GM19395 (cell line): ENCODE measurements at regions not wholly inside any gene's neighbourhood (a gene's known extent, or its start where the extent isn't known, plus 50 kb on each side); places are given as distances from the start of the nearest gene placed in this dataset.
A peak's percentile ranks its signal among the peaks of the same experiment; 100 is the strongest.

Experiments
- ATAC-seq: cut with Tn5 transposase; IDR thresholded peaks from one replicate; pipeline ENCODE4 v1.9.1; 2021; ENCODE audit warnings: mild to moderate bottlenecking, moderate library complexity; ENCODE audit not compliant: unreplicated experiment

- ATAC-seq, result no peak
These were observed 561.1 kb upstream of the SETBP1 start for GRCh38 chr18:44119607-44120006.

- ATAC-seq, result no peak
These were observed 556.9 kb upstream of the SETBP1 start for GRCh38 chr18:44123743-44124142.

DNA sequence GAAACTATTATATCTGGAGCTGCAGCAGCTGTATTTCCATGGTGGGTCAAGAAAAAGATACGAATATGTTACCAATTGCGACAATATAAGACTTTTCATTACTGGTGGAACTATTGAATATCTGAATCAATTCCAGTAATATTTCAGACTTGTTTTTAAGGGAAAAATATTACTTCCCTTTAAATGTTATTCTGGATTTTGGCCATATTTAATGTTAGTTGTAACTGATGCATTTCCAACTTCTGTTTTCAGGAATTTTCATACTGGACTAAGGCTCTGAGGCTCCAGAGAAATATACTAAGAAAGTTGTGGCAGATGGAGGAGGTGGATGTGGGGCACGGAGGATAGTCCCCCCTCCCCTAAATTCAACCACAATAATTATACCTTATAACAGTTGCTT, 555.2 kb upstream of the SETBP1 start:
- ATAC-seq, result no peak

DNA sequence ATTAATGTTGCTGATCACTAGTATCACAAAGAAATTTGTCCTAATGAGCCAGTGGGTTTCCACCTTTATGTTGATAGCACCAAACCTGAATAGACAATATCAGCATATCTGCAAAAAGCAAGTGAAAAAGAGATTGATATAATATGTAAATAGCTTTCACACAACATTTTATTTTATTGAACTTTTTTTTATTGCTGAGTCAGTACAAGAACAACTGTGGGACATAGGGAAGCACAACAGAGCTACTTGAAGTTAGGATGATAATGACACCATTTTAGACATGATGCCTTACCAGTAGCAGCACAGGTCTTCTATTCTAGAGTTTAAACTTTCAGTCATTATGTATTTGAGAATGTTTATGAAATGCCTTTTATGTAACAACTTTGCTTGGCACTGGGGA, 554.1 kb upstream of the SETBP1 start:
- no peak for ATAC-seq

DNA sequence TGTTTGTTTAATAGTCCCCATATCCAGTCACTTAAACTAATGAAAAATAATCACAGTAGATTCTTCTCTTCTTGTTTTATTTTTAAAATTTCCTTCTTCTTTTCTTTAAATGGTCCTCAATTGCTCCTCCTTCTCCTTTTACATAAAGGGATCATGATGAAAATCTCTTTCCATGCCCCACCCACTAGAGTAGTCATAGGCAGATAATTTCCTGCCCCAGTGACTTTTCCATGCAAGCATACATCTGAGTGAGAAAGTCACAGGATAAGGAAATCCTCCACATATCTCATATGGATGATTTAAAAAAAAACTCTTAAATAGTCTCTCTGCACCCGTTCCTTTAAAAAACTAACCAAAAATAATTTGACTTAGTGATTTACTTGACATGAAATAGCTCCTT, 552.3 kb upstream of the SETBP1 start:
- ATAC-seq, result no peak

GRCh38 chr18:44130376-44130942, 550.2 kb upstream of the SETBP1 start:
- peak; percentile 65 for ATAC-seq

DNA sequence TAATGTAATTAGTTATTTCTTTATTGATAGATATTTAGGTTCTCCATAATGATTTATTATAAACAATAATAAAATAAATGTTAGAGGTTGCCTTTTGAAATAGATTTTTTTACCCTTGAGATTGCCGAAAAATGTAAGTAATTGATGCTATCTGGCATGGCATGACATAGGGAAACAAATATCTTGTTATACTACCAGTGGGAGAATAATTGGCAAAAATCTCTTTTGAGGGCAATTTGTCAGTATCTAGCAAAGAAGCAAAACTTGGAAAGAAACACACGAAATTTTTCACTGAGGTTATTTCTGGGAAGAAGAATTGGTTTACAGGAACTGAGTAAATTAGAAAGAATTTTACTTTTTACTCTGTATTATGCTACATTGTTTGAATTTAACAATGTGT, 547.2 kb upstream of the SETBP1 start:
- ATAC-seq, result no peak

- no peak for ATAC-seq
These were observed 546.2 kb upstream of the SETBP1 start for GRCh38 chr18:44134447-44134846.

- no peak for ATAC-seq
These were observed 544.9 kb upstream of the SETBP1 start for GRCh38 chr18:44135741-44136140.

- no peak for ATAC-seq
These were observed 544.4 kb upstream of the SETBP1 start for GRCh38 chr18:44136326-44136725.

GRCh38 chr18:44143072-44143471, 537.6 kb upstream of the SETBP1 start:
- ATAC-seq, result no peak

- no peak for ATAC-seq
These were observed 531.0 kb upstream of the SETBP1 start for GRCh38 chr18:44149706-44150105.

DNA sequence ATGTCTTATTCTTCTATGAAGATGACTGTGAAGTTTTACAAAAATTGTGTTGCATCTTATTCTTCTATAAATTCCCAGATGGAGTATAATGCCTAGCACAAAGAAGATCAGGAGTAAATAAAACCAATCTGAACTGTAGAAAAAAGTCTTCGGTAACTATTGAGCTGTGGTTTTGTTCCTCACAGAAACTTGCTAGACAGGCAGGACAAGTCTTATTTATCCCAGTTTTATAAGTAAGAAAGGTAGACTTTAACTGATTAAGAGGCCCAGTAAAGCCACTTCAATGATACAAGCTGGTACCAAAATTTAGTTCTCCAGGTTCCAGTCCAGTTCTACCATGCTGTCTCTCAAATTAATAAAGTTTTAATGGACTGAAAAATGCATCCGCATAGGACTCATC, 526.7 kb upstream of the SETBP1 start:
- no peak for ATAC-seq

GRCh38 chr18:44156126-44156525, 524.6 kb upstream of the SETBP1 start:
- ATAC-seq, result no peak

DNA sequence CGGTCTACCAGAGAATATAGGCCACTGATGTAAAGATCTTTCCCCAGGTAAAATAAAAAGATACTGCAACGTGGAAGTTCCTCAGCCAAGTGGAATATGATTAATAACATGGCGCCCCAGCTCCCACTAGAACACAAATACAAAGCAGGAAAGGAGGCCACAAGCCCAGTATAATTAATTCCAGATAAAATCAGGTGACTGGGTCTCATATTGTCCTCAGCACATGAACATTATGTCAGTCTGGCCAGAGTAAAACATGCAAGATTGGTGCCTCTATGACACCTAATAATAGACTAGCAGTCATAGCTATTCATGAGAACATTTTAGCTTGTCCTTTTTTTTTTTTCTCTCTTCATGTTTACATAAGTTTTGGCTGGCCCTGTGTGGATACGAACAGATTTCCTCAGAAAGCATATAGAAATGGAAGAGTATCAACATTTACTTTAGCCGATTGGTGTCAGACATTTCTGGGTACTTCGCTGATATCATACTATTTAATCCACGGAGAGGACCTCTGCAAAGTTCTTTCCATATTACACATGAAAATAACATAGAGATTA, 523.8 kb upstream of the SETBP1 start:
- ATAC-seq, result no peak

DNA sequence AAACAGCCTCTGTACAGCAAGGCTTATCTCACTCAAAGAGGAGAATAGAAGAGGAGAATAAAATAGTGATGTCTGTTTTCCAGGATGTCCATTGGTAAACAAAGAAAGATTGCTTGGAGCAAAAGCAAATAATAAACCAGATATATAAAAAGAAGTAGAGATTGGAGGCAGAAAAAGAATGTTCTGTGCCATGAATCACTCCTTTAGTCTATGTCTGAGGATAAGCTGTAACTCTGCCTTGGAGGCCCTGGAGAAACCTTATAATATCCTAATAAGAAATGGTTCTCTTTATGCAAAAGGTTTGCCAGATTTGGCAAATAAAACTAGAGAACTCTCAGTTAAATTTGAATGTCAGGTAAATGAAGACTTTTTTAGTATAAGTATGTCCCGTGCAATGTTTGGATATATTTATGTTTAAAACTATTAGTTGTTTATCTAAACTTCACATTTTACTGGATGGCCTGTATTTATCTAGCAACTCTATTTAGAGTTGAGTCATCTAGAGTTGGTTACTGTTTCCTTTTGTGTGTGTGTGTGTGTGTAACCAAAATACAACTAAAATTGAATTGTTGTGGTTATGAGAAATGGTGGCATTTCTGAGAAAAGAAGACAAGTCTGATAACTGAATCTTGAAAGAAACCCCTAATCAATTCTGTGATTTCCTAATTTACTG, 510.3 kb upstream of the SETBP1 start:
- no peak for ATAC-seq

- ATAC-seq, result no peak
These were observed 509.4 kb upstream of the SETBP1 start for GRCh38 chr18:44171301-44171700.

- ATAC-seq, result no peak
These were observed 504.8 kb upstream of the SETBP1 start for GRCh38 chr18:44175891-44176290.

GRCh38 chr18:44178476-44178875, 502.2 kb upstream of the SETBP1 start:
- ATAC-seq, result no peak

- ATAC-seq, result no peak
These were observed 501.0 kb upstream of the SETBP1 start for GRCh38 chr18:44179693-44180092.

- no peak for ATAC-seq
These were observed 500.0 kb upstream of the SETBP1 start for GRCh38 chr18:44180683-44181082.

- no peak for ATAC-seq
These were observed 498.5 kb upstream of the SETBP1 start for GRCh38 chr18:44181951-44182747.
